HCT116 (cell line): ENCODE measurements at regions not wholly inside any gene's neighbourhood (a gene's known extent, or its start where the extent isn't known, plus 50 kb on each side); places are given as distances from the start of the nearest gene placed in this dataset.

Source experiments
- ATAC-seq: fragments of 200-7000 bp; cut with Tn5 transposase; 2 replicates; pipeline ENCODE4 v1.9.1; 2020; ENCODE audit warnings: mild to moderate bottlenecking, moderate library complexity
- BruUV-seq: library from RNA; stranded (reverse); fragments of 400-500 nt; replicated peaks from 2 replicates; lab custom pipeline; 2021; lab: Mats Ljungman, UMichigan
- CTCF ChIA-PET: fragments of 300-600 bp; sonication (Branson Sonifier 250); formaldehyde crosslinking; loops from one replicate; lab custom pipeline; 2021; ENCODE audit warnings: antibody characterized with exemption; lab: Charles Lee
- POLR2A ChIA-PET: fragments of 300-600, 350-600 bp; sonication (Branson Sonifier 250); formaldehyde crosslinking; loops from one replicate; lab custom pipeline; 2021; ENCODE audit warnings: antibody characterized with exemption; lab: Charles Lee
- RAD21 ChIA-PET, 2 experiments: fragments of 300-600 bp; sonication (Branson Sonifier 250); formaldehyde crosslinking; loops; one replicate each; lab custom pipeline; 2023; ENCODE audit warnings: low total read pairs in 2 of 2; ENCODE audit not compliant: uncharacterized antibody in 2 of 2, unreplicated experiment in 2 of 2, low non-redundant PET in 1 of 2; lab: Charles Lee
- DNase-seq: peaks from one replicate; pipeline ENCODE4 v3.0.0-alpha.2; 2010; ENCODE audit warnings: low read depth, low spot score
- H2AFZ ChIP-seq: fragments of 200-600 bp; shearing (Covaris generic), sonication (generic); 2 replicates; pipeline ENCODE4 v1.6.1; 2017; ENCODE audit warnings: low read depth, mixed run types, mixed read lengths, antibody characterized with exemption, low read length; ENCODE audit not compliant: poor library complexity, severe bottlenecking
- H3K27ac ChIP-seq: 2 replicates; pipeline ENCODE4 v1.5.1; 2012; ENCODE audit warnings: low read depth, low read length
- H3K27me3 ChIP-seq: fragments of 200-600 bp; sonication (generic); 2 replicates; pipeline ENCODE4 v1.6.1; 2016; ENCODE audit warnings: mixed run types, low read length, mixed read lengths; ENCODE audit not compliant: insufficient read depth
- H3K36me3 ChIP-seq, 2 experiments: fragments of 200-500 bp in 1 of 2; fragments of 200-600 bp in 1 of 2; sonication (Bioruptor generic) in 1 of 2; sonication (generic) in 1 of 2; 2 replicates each; pipeline versions ENCODE4 v1.5.1 to v1.6.1; 2014 to 2016; ENCODE audit warnings: low read length in 2 of 2, inconsistent platforms in 1 of 2, mixed read lengths in 1 of 2, mixed run types in 1 of 2; ENCODE audit not compliant: insufficient read depth in 2 of 2, control insufficient read depth in 1 of 2
- H3K4me1 ChIP-seq, 2 experiments: fragments of 200-600 bp in 1 of 2; sonication (generic) in 1 of 2; 2 replicates each; pipeline versions ENCODE4 v1.5.1 to v1.6.1; 2012 to 2017; ENCODE audit warnings: low read length in 2 of 2, inconsistent platforms in 1 of 2, mild to moderate bottlenecking in 1 of 2, mixed read lengths in 1 of 2, mixed run types in 1 of 2, moderate library complexity in 1 of 2; ENCODE audit not compliant: insufficient read depth in 2 of 2, control insufficient read depth in 1 of 2
- H3K4me2 ChIP-seq: fragments of 200-600 bp; sonication (generic); 2 replicates; pipeline ENCODE4 v1.6.1; 2017; ENCODE audit warnings: mixed run types, low read length, mixed read lengths
- H3K4me3 ChIP-seq, 2 experiments: fragments of 200-600 bp in 1 of 2; sonication (generic) in 1 of 2; replicated peaks in 1 of 2; 2 replicates each; pipeline ENCODE4 v1.5.1; 2011 to 2016; ENCODE audit warnings: low read length in 2 of 2, control low read depth in 1 of 2, low read depth in 1 of 2, mild to moderate bottlenecking in 1 of 2, mixed read lengths in 1 of 2, mixed run types in 1 of 2
- H3K79me2 ChIP-seq: fragments of 200-600 bp; sonication (generic); 2 replicates; pipeline ENCODE4 v1.6.1; 2017; ENCODE audit warnings: mild to moderate bottlenecking, mixed run types, low read length, moderate library complexity, mixed read lengths; ENCODE audit not compliant: insufficient read depth
- H3K9ac ChIP-seq: fragments of 200-600 bp; sonication (generic); 2 replicates; pipeline ENCODE4 v1.6.1; 2016; ENCODE audit warnings: low read length, mixed read lengths
- H3K9me2 ChIP-seq: fragments of 200-600 bp; sonication (generic), shearing (Covaris generic); 2 replicates; pipeline ENCODE4 v1.6.1; 2017; ENCODE audit warnings: mixed run types, mild to moderate bottlenecking, moderate library complexity; ENCODE audit not compliant: insufficient read depth
- H3K9me3 ChIP-seq, 2 experiments: fragments of 200-500 bp in 1 of 2; fragments of 200-600 bp in 1 of 2; sonication (Bioruptor generic) in 1 of 2; sonication (generic) in 1 of 2; 2 replicates each; pipeline ENCODE4 v1.6.1; 2014 to 2017; ENCODE audit warnings: low read length in 2 of 2, mixed read lengths in 2 of 2, inconsistent platforms in 1 of 2, low read depth in 1 of 2, mild to moderate bottlenecking in 1 of 2, mixed run types in 1 of 2, moderate library complexity in 1 of 2; ENCODE audit not compliant: control insufficient read depth in 1 of 2, insufficient read depth in 1 of 2
- H4K20me1 ChIP-seq: fragments of 200-600 bp; sonication (generic), shearing (Covaris generic); 2 replicates; pipeline ENCODE4 v1.6.1; 2017; ENCODE audit warnings: mixed run types, mild to moderate bottlenecking, moderate library complexity; ENCODE audit not compliant: insufficient read depth
- CBX3 ChIP-seq: IDR thresholded peaks from 2 replicates; pipeline ENCODE4 v1.6.1; 2012; ENCODE audit warnings: low read depth
- CTCF ChIP-seq, 3 experiments: fragments of 200-600 bp in 1 of 3; sonication (generic) in 1 of 3; IDR thresholded peaks in 2 of 3; conservative IDR thresholded peaks in 1 of 3; 2 replicates each; pipeline ENCODE4 v1.5.1; 2012 to 2017; ENCODE audit warnings: low read depth in 2 of 3, low read length in 2 of 3, antibody characterized with exemption in 1 of 3, borderline replicate concordance in 1 of 3, control low read depth in 1 of 3, mild to moderate bottlenecking in 1 of 3, mixed read lengths in 1 of 3, mixed run types in 1 of 3, moderate library complexity in 1 of 3; ENCODE audit not compliant: insufficient read depth in 1 of 3
- ELF1 ChIP-seq: IDR thresholded peaks from 2 replicates; pipeline ENCODE4 v1.6.1; 2012; ENCODE audit warnings: low read depth, borderline replicate concordance
- EZH2 ChIP-seq: fragments of 200-600 bp; sonication (generic); IDR thresholded peaks from 2 replicates; pipeline ENCODE4 v1.6.1; 2017; ENCODE audit warnings: antibody characterized with exemption, mixed run types
- EZH2phosphoT487 ChIP-seq: fragments of 200-600 bp; IDR thresholded peaks from 2 replicates; pipeline ENCODE4 v1.6.1; 2018; ENCODE audit warnings: antibody characterized with exemption, borderline replicate concordance
- FOSL1 ChIP-seq: IDR thresholded peaks from 2 replicates; pipeline ENCODE4 v1.6.1; 2012; ENCODE audit warnings: low read depth
- JUND ChIP-seq: IDR thresholded peaks from 2 replicates; pipeline ENCODE4 v1.6.1; 2012
- SP1 ChIP-seq: IDR thresholded peaks from 2 replicates; pipeline ENCODE4 v1.6.1; 2012; ENCODE audit warnings: low read depth
- SRF ChIP-seq: IDR thresholded peaks from 2 replicates; pipeline ENCODE4 v1.6.1; 2012; ENCODE audit warnings: low read depth
- YY1 ChIP-seq: IDR thresholded peaks from 2 replicates; pipeline ENCODE4 v1.6.1; 2011; ENCODE audit warnings: low read length, low read depth, moderate library complexity, mild to moderate bottlenecking; ENCODE audit not compliant: insufficient replicate concordance; ENCODE audit errors: extremely low read depth
- ZBTB33 ChIP-seq: IDR thresholded peaks from 2 replicates; pipeline ENCODE4 v1.6.1; 2011; ENCODE audit warnings: mild to moderate bottlenecking, low read length, moderate library complexity; ENCODE audit not compliant: insufficient replicate concordance; ENCODE audit errors: extremely low read depth
- ZFX ChIP-seq: fragments of 450-650 bp; IDR thresholded peaks from 2 replicates; pipeline ENCODE4 v1.6.1; 2017
- ZNF274 ChIP-seq: fragments of 200-500 bp; sonication (Bioruptor generic); IDR thresholded peaks from 2 replicates; pipeline ENCODE4 v1.6.1; 2014; ENCODE audit warnings: mild to moderate bottlenecking, low read depth, low read length, inconsistent platforms
- intact Hi-C: fragments of 100-400 bp; cut with micrococcal nuclease; formaldehyde crosslinking; loops from 2 replicates; pipeline ENCODE4 v1.10.0; 2022

- no peak overlapping the region for H3K9ac ChIP-seq
- no peak overlapping the region for H3K4me2 ChIP-seq
- ChIA-PET CTCF (no interaction called here), RAD21 (no interaction called here), POLR2A (no interaction called here)
- TF ChIP-seq ZNF274 = no peak
- TF ChIP-seq EZH2 = no peak
- no peak for TF ChIP-seq SP1
- TF ChIP-seq ELF1 = no peak
- TF ChIP-seq JUND = no peak
- no peak for TF ChIP-seq SRF
- no peaks in the 10 kb centered on the region for H3K4me1 ChIP-seq
- H3K79me2 ChIP-seq = no peaks in the 10 kb centered on the region
- no peaks in the 10 kb centered on the region for H4K20me1 ChIP-seq
- H2AFZ ChIP-seq = no peak overlapping the region
- intact Hi-C loops = no loop called here
- no peaks in the 10 kb centered on the region for H3K27me3 ChIP-seq
- DNase-seq (no peak), ATAC-seq (no peak)
- no peak overlapping the region for H3K27ac ChIP-seq
- H3K36me3 ChIP-seq = no peaks in the 10 kb centered on the region
- no peaks in the 10 kb centered on the region for H3K9me2 ChIP-seq
- BruUV-seq = no TSS peak
- no peak overlapping the region for H3K4me3 ChIP-seq
- H3K9me3 ChIP-seq = peaks cover 0 to 21% of the 10 kb centered on the region in 2 experiments; a peak in 3 of 4 replicates
Measured at GRCh38 chr18:38174173-38174572, 608.6 kb upstream of the CELF4 start.

- intact Hi-C loops = no loop called here
- no peak for ATAC-seq
- Histone ChIP-seq H3K27ac (no peak overlapping the region), H3K9me3 (peaks cover 0 to 14% of the 10 kb centered on the region in 2 experiments; a peak in 2 of 4 replicates), H3K36me3 (no peaks in the 10 kb centered on the region), H2AFZ (no peak overlapping the region)
- TF ChIP-seq YY1 (no peak), ZFX (no peak), FOSL1 (no peak), ZBTB33 (no peak), SP1 (no peak), CBX3 (no peak), EZH2phosphoT487 (no peak), CTCF (IDR thresholded peaks at IDR 0.05 in 2 of 3, conservative IDR thresholded peaks at IDR 0.05 in 1 of 3; ENCODE audit: borderline replicate concordance in 1 of 3, insufficient read depth in 1 of 3, low read depth in 2 of 3, low read length in 2 of 3) (no peak), SRF (no peak)
- TF ChIP-seq, all 23 proteins: peak for 0
- ChIA-PET CTCF (no interaction called here), RAD21 (no interaction called here), POLR2A (no interaction called here)
- Histone ChIP-seq H3K79me2 (no peaks in the 10 kb centered on the region), H3K4me1 (no peaks in the 10 kb centered on the region), H3K4me3 (no peak overlapping the region), H3K9me2 (no peaks in the 10 kb centered on the region), H3K4me2 (no peak overlapping the region), H3K9ac (no peak overlapping the region), H3K27me3 (no peaks in the 10 kb centered on the region), H4K20me1 (no peaks in the 10 kb centered on the region)
- BruUV-seq = no TSS peak
- no peak for DNase-seq
Measured at GRCh38 chr18:38170845-38171244, 605.2 kb upstream of the CELF4 start.
